ENCODE measurements at regions not wholly inside any gene's neighbourhood (a gene's known extent, or its start where the extent isn't known, plus 50 kb on each side); places are given as distances from the start of the nearest gene placed in this dataset.

DNA sequence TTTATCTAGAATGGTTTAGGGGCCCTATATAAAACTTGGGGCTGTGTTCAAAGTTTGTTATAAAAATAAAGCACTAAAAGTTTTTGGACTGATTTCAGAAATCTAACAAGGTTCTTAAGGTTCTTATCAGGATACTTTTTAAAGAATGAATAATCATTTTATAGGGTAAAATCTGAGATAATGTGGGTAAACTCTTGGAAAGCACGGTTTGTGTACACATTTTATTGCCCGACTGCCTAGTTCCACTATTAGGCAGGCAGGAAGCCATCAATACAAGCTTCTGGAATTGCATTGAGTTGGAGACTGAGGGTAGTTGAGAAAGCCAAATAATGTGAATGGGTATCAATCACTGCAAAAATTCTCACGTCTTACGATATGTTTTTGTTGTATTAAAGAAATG lies 331.0 kb upstream of the PITX2 start:
- Histone ChIP-seq H3K4me1 (replicated peaks) (no peaks in the 10 kb centered on the region), H3K9me3 (no peaks in the 10 kb centered on the region), H3K36me3 (no peaks in the 10 kb centered on the region), H3K27me3 (replicated peaks; ENCODE audit: insufficient read depth) (no peaks in the 10 kb centered on the region), H3K27ac (no peak overlapping the region), H3K4me3 (no peak overlapping the region)
- TF ChIP-seq, protein P1, sequence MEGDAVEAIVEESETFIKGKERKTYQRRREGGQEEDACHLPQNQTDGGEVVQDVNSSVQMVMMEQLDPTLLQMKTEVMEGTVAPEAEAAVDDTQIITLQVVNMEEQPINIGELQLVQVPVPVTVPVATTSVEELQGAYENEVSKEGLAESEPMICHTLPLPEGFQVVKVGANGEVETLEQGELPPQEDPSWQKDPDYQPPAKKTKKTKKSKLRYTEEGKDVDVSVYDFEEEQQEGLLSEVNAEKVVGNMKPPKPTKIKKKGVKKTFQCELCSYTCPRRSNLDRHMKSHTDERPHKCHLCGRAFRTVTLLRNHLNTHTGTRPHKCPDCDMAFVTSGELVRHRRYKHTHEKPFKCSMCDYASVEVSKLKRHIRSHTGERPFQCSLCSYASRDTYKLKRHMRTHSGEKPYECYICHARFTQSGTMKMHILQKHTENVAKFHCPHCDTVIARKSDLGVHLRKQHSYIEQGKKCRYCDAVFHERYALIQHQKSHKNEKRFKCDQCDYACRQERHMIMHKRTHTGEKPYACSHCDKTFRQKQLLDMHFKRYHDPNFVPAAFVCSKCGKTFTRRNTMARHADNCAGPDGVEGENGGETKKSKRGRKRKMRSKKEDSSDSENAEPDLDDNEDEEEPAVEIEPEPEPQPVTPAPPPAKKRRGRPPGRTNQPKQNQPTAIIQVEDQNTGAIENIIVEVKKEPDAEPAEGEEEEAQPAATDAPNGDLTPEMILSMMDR (IDR thresholded peaks at IDR 0.05), result no peak
- TF ChIP-seq POLR2A (IDR thresholded peaks at IDR 0.05) (no peak), POLR2AphosphoS5 (IDR thresholded peaks at IDR 0.05) (no peak)
- no peak for DNase-seq (ENCODE audit: low spot score)
- intact Hi-C loops (cut with DNase I), result no loop called here
- 26% methylated on average over 4 of the region's 4 CpGs for WGBS

DNA sequence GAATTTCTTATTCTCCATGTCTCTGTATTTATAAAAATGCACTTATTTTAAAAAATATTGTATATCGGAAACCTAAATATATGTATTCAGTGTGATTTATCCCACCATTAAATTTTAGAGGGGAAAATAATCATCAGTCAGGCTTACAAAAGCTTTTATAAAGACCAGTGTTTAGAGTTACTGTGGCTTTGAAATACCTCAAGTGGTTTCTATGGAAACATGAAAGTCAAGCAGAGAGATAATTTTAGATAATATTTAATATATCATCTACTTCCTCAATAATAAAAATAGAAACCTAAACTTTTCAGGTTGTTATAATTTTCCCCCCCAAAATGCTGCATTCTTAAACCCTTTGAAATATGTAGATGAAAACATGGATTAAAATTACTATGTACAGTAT lies 332.9 kb upstream of the PITX2 start:
- no peak overlapping the region for H3K27ac ChIP-seq
- TF ChIP-seq, protein P1 (IDR thresholded peaks at IDR 0.05), result no peak
- TF ChIP-seq POLR2A (IDR thresholded peaks at IDR 0.05), result no peak
- no peak for TF ChIP-seq POLR2AphosphoS5 (IDR thresholded peaks at IDR 0.05)
- no peak for DNase-seq (ENCODE audit: low spot score)
- H3K4me3 ChIP-seq, result no peak overlapping the region
- no peaks in the 10 kb centered on the region for H3K4me1 ChIP-seq (replicated peaks)
- intact Hi-C loops (cut with DNase I), result loop anchor here (5.0 kb wide), 1 partner anchor 318 kb away; no protein-coding TSS in a partner anchor
- no peaks in the 10 kb centered on the region for H3K9me3 ChIP-seq
- no peaks in the 10 kb centered on the region for H3K27me3 ChIP-seq (replicated peaks; ENCODE audit: insufficient read depth)
- H3K36me3 ChIP-seq, result no peaks in the 10 kb centered on the region
- 91% methylated on average over 1 of the region's 1 CpG for WGBS

DNA sequence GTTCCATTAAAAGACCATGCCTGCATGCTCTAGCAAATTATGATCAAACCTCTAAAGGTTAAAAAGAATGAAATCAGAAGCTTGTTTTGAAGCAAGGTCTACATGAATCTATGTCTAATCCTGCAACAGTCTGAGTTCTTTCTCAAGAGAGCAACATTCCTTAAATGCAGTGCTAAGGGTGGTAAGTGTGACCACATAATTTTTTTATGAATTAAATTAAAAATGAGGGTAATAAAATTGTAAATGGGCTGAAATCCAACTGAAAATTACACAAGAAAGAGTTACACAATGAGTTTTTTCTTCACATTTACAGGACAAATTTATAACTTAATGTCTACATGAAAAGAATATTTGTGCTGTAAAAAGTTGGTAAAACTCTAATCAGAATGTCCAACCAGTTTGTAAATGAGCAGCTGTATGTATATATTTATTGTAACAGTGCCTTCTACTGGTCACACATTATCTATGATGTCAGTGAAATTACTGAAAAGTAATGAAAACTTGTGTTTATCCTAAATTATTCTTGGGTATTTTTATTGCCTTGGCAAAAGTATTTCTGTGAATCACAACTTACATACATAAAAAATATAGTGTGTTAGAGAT lies 336.3 kb upstream of the PITX2 start:
- H3K27ac ChIP-seq, result no peak overlapping the region
- DNase-seq (ENCODE audit: low spot score), result no peak
- H3K36me3 ChIP-seq, result no peaks in the 10 kb centered on the region
- no peaks in the 10 kb centered on the region for H3K9me3 ChIP-seq
- no peak overlapping the region for H3K4me3 ChIP-seq
- no peaks in the 10 kb centered on the region for H3K27me3 ChIP-seq (replicated peaks; ENCODE audit: insufficient read depth)
- H3K4me1 ChIP-seq (replicated peaks), result no peaks in the 10 kb centered on the region
- intact Hi-C loops (cut with DNase I), result loop anchor here (5.0 kb wide), 1 partner anchor 322 kb away; no protein-coding TSS in a partner anchor
- TF ChIP-seq, protein P1 (IDR thresholded peaks at IDR 0.05), result no peak
- TF ChIP-seq POLR2AphosphoS5 (IDR thresholded peaks at IDR 0.05), result no peak
- no peak for TF ChIP-seq POLR2A (IDR thresholded peaks at IDR 0.05)

DNA sequence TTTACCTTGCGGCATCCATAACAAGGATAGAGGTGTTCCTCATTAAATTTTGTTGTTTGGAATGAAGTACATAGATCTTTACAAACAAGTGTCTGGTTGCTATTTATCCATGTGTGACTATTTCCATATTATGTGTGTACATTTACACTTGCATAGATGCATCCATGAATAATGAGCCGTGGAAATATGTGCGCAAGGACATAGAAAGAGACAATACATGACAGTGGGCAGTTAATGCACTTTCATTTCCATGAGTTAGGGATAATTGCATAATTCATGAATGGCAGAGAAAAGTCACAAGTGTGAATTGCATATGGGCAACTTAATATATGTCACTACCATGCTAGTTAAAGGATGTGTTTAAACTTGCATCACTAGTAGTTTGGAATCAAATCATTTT lies 338.2 kb upstream of the PITX2 start:
- no peaks in the 10 kb centered on the region for H3K36me3 ChIP-seq
- H3K4me1 ChIP-seq (replicated peaks), result no peaks in the 10 kb centered on the region
- TF ChIP-seq POLR2A (IDR thresholded peaks at IDR 0.05), result no peak
- TF ChIP-seq POLR2AphosphoS5 (IDR thresholded peaks at IDR 0.05), result no peak
- TF ChIP-seq, protein P1 (IDR thresholded peaks at IDR 0.05), result no peak
- no peaks in the 10 kb centered on the region for H3K9me3 ChIP-seq
- intact Hi-C loops (cut with DNase I), result no loop called here
- H3K27ac ChIP-seq, result no peak overlapping the region
- no peaks in the 10 kb centered on the region for H3K27me3 ChIP-seq (replicated peaks; ENCODE audit: insufficient read depth)
- WGBS, result 93% methylated on average over 3 of the region's 3 CpGs
- no peak for DNase-seq (ENCODE audit: low spot score)
- H3K4me3 ChIP-seq, result no peak overlapping the region

DNA sequence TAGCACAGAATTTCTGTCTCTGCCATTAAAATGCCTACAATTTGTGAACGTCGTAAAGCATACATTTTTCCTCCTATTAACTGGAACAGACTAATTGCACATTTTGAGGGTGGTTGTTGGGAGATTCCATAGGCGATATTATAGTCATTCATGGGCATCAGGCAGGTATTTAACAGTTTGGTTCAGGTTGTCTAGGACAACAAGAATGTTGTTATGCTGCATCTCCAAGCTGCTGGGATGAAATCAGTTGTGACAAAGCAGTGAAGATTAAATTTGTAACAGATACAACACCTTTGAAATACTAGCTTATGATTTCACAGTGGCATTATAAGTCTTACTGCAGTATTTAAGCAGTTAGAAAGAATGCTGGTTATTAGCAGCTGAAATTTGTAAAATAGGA lies 339.7 kb upstream of the PITX2 start:
- no peak for DNase-seq (ENCODE audit: low spot score)
- 66% methylated on average over 3 of the region's 3 CpGs for WGBS
- Histone ChIP-seq H3K4me3 (no peak overlapping the region), H3K4me1 (replicated peaks) (no peaks in the 10 kb centered on the region), H3K27ac (no peak overlapping the region), H3K9me3 (no peaks in the 10 kb centered on the region), H3K27me3 (replicated peaks; ENCODE audit: insufficient read depth) (no peaks in the 10 kb centered on the region), H3K36me3 (no peaks in the 10 kb centered on the region)
- intact Hi-C loops (cut with DNase I), result no loop called here
- TF ChIP-seq, protein P1 (IDR thresholded peaks at IDR 0.05), result no peak
- TF ChIP-seq POLR2AphosphoS5 (IDR thresholded peaks at IDR 0.05) (no peak), POLR2A (IDR thresholded peaks at IDR 0.05) (no peak)
